HFFc6 (cell line): ENCODE measurements at regions not wholly inside any gene's neighbourhood (a gene's known extent, or its start where the extent isn't known, plus 50 kb on each side); places are given as distances from the start of the nearest gene placed in this dataset.
A peak's percentile ranks its signal among the peaks of the same experiment; 100 is the strongest.

Experiments
- DNase-seq: peaks from one replicate; pipeline ENCODE4 v3.0.0-alpha.2; 2018
- H3K27ac Mint-ChIP-seq: 2 replicates; pipeline ENCODE4 v1.8.0; 2020; ENCODE audit warnings: mild to moderate bottlenecking, mixed read lengths
- H3K27me3 Mint-ChIP-seq: 2 replicates; pipeline ENCODE4 v1.8.0; 2021; ENCODE audit warnings: mild to moderate bottlenecking, moderate library complexity, mixed read lengths; ENCODE audit not compliant: insufficient read depth
- H3K36me3 Mint-ChIP-seq: 2 replicates; pipeline ENCODE4 v1.8.0; 2021; ENCODE audit warnings: low read depth, mixed read lengths
- H3K4me1 Mint-ChIP-seq: 2 replicates; pipeline ENCODE4 v1.8.0; 2020; ENCODE audit warnings: low read depth, mixed read lengths
- H3K4me3 Mint-ChIP-seq: 2 replicates; pipeline ENCODE4 v1.8.0; 2020; ENCODE audit warnings: mild to moderate bottlenecking, moderate library complexity, mixed read lengths
- H3K9me3 Mint-ChIP-seq: 2 replicates; pipeline ENCODE4 v1.8.0; 2020; ENCODE audit warnings: mild to moderate bottlenecking, mixed read lengths
- CTCF ChIP-seq: fragments of 200-600 bp; sonication (generic); IDR thresholded peaks from 2 replicates; pipeline ENCODE4 v1.5.0; 2021; ENCODE audit warnings: antibody characterized with exemption, mild to moderate bottlenecking

GRCh38 chr9:16211946-16212345 lies 658.5 kb downstream of the BNC2 start:
- 0 out of 2 replicates have a peak overlapping the region, but pooled peaks have one; percentile 20 for H3K27ac Mint-ChIP-seq
- TF ChIP-seq CTCF = no peak
- H3K4me3 Mint-ChIP-seq = no peak overlapping the region
- H3K9me3 Mint-ChIP-seq = no peaks in the 10 kb centered on the region
- peaks cover 1% of the 10 kb centered on the region; the same call in 1 of the 2 replicates for H3K27me3 Mint-ChIP-seq
- H3K4me1 Mint-ChIP-seq = peaks cover 30% of the 10 kb centered on the region
- DNase-seq = no peak
- no peaks in the 10 kb centered on the region for H3K36me3 Mint-ChIP-seq

GRCh38 chr9:16213781-16214515 lies 656.5 kb downstream of the BNC2 start:
- Mint-ChIP-seq H3K4me3 (peak overlapping the region; percentile 10), H3K27me3 (peaks cover 1% of the 10 kb centered on the region; the same call in 1 of the 2 replicates), H3K36me3 (no peaks in the 10 kb centered on the region), H3K4me1 (peaks cover 30% of the 10 kb centered on the region), H3K9me3 (no peaks in the 10 kb centered on the region), H3K27ac (peak overlapping the region; percentile 71)
- peak; percentile 91 for DNase-seq
- TF ChIP-seq CTCF = no peak

GRCh38 chr9:16214677-16215352 lies 655.7 kb downstream of the BNC2 start:
- TF ChIP-seq CTCF = no peak
- no peak for DNase-seq
- Mint-ChIP-seq H3K4me1 (peaks cover 30% of the 10 kb centered on the region), H3K27ac (no peak overlapping the region; the same call in 1 of the 2 replicates), H3K36me3 (no peaks in the 10 kb centered on the region), H3K27me3 (peaks cover 1% of the 10 kb centered on the region; the same call in 1 of the 2 replicates), H3K4me3 (peak overlapping the region; percentile 10; the same call in 1 of the 2 replicates), H3K9me3 (no peaks in the 10 kb centered on the region)

GRCh38 chr9:16215353-16215680 lies 655.2 kb downstream of the BNC2 start:
- no peak for DNase-seq
- peaks cover 30% of the 10 kb centered on the region for H3K4me1 Mint-ChIP-seq
- H3K27ac Mint-ChIP-seq = no peak overlapping the region
- H3K9me3 Mint-ChIP-seq = no peaks in the 10 kb centered on the region
- H3K4me3 Mint-ChIP-seq = no peak overlapping the region
- no peak for TF ChIP-seq CTCF
- no peaks in the 10 kb centered on the region for H3K36me3 Mint-ChIP-seq
- peaks cover 1% of the 10 kb centered on the region; the same call in 1 of the 2 replicates for H3K27me3 Mint-ChIP-seq

DNA sequence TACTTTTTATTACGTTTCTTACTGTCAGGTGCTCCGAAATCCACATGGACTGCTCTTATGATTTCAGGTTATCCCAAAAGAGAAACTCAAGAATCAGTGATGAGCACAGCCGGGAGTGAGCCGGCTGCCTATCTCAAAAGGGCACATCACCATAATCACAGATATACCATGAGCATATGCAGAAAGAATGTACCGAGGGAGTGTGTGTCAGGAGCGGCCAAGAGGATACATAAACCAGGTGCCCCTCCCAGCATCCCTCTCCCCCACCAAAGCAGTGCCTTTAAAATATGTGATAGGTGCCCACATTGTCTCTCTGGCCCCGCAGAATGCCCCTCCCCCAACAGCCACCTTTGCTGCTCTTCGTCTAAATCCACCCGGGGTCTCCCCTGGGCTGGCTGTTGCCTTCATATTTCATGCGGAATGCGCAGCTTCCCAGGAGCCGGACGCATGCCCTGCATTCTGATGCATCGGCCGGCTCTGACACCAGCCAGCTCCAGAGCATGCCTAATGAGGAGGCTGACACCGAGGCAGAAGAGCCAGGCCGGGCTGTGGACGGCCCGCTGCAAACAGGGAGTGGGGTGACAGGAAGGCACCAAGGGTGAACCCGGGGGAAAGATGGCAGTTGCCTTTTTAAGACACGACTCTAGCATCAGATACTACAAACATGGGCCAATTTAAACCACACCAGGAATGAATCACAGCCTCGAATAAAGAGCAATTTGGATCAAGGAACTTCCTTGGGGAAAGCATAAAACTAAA lies 652.3 kb downstream of the BNC2 start:
- TF ChIP-seq CTCF = no peak
- Mint-ChIP-seq H3K4me3 (no peak overlapping the region), H3K4me1 (peaks cover 46% of the 10 kb centered on the region), H3K36me3 (no peaks in the 10 kb centered on the region), H3K27ac (no peak overlapping the region), H3K9me3 (no peaks in the 10 kb centered on the region), H3K27me3 (peaks cover 2% of the 10 kb centered on the region; the same call in 1 of the 2 replicates)
- DNase-seq = no peak
